GM19240 (cell line): ENCODE measurements at regions not wholly inside any gene's neighbourhood (a gene's known extent, or its start where the extent isn't known, plus 50 kb on each side); places are given as distances from the start of the nearest gene placed in this dataset.

Experiments used
- DNase-seq: peaks from one replicate; pipeline ENCODE4 v3.0.0; 2011; ENCODE audit warnings: low spot score; ENCODE audit not compliant: insufficient read length

- no peak for DNase-seq
Observed at GRCh38 chr4:113849771-113850170, 88.2 kb upstream of the CAMK2D start.

GRCh38 chr4:113847710-113848109 is 86.2 kb upstream of the CAMK2D start:
- DNase-seq: no peak

- DNase-seq: no peak
Observed at GRCh38 chr4:113846433-113846832, 84.9 kb upstream of the CAMK2D start.

- no peak for DNase-seq
Observed at GRCh38 chr4:113845138-113845537, 83.6 kb upstream of the CAMK2D start.

- no peak for DNase-seq
Observed at GRCh38 chr4:113844369-113844768, 82.8 kb upstream of the CAMK2D start.

GRCh38 chr4:113840861-113841260 is 79.3 kb upstream of the CAMK2D start:
- no peak for DNase-seq

GRCh38 chr4:113838460-113838859 is 76.9 kb upstream of the CAMK2D start:
- DNase-seq: no peak

- DNase-seq: no peak
Observed at GRCh38 chr4:113837397-113837796, 75.9 kb upstream of the CAMK2D start.

- no peak for DNase-seq
Observed at GRCh38 chr4:113835005-113835404, 73.5 kb upstream of the CAMK2D start.

GRCh38 chr4:113834298-113834697 is 72.8 kb upstream of the CAMK2D start:
- DNase-seq: no peak

GRCh38 chr4:113832803-113833202 is 71.3 kb upstream of the CAMK2D start:
- no peak for DNase-seq

- DNase-seq: no peak
Observed at GRCh38 chr4:113831457-113831856, 69.9 kb upstream of the CAMK2D start.

- DNase-seq: no peak
Observed at GRCh38 chr4:113828702-113829101, 67.2 kb upstream of the CAMK2D start.

GRCh38 chr4:113827285-113827684 is 65.7 kb upstream of the CAMK2D start:
- no peak for DNase-seq

- DNase-seq: no peak
Observed at GRCh38 chr4:113826421-113826820, 64.9 kb upstream of the CAMK2D start.

GRCh38 chr4:113825272-113825671 is 63.7 kb upstream of the CAMK2D start:
- DNase-seq: no peak

- DNase-seq: no peak
Observed at GRCh38 chr4:113824396-113824795, 62.9 kb upstream of the CAMK2D start.

- peak; percentile 30 for DNase-seq
Observed at GRCh38 chr4:113823291-113823659, 61.7 kb upstream of the CAMK2D start.

- no peak for DNase-seq
Observed at GRCh38 chr4:113822555-113823290, 61.2 kb upstream of the CAMK2D start.

GRCh38 chr4:113821856-113822255 is 60.3 kb upstream of the CAMK2D start:
- no peak for DNase-seq

- no peak for DNase-seq
Observed at GRCh38 chr4:113820108-113820507, 58.6 kb upstream of the CAMK2D start.

- DNase-seq: no peak
Observed at GRCh38 chr4:113815826-113816225, 54.3 kb upstream of the CAMK2D start.

GRCh38 chr4:113811359-113811758 is 49.8 kb upstream of the CAMK2D start:
- no peak for DNase-seq
